Brain microvascular endothelial cell (primary cell): ENCODE measurements at regions not wholly inside any gene's neighbourhood (a gene's known extent, or its start where the extent isn't known, plus 50 kb on each side); places are given as distances from the start of the nearest gene placed in this dataset.
A peak's percentile ranks its signal among the peaks of the same experiment; 100 is the strongest.

ENCODE experiments used
- DNase-seq: peaks from one replicate; pipeline ENCODE4 v3.0.0-alpha.2; 2020
- H3K27ac ChIP-seq: fragments of 250-450 bp; sonication (Bioruptor Pico); 2 replicates; pipeline ENCODE4 v1.5.1; 2020; ENCODE audit warnings: mild to moderate bottlenecking, moderate library complexity
- H3K27me3 ChIP-seq: fragments of 250-450 bp; sonication (Bioruptor Pico); replicated peaks from 2 replicates; pipeline ENCODE4 v1.5.1; 2020; ENCODE audit warnings: mild to moderate bottlenecking
- H3K36me3 ChIP-seq: fragments of 250-450 bp; sonication (Bioruptor Pico); replicated peaks from 2 replicates; pipeline ENCODE4 v1.5.1; 2020; ENCODE audit warnings: mild to moderate bottlenecking
- H3K4me3 ChIP-seq: 2 replicates; pipeline ENCODE4 v1.5.1; 2011; ENCODE audit warnings: low read depth, mild to moderate bottlenecking, control low read depth, low read length, moderate library complexity
- CTCF ChIP-seq: IDR thresholded peaks from 2 replicates; pipeline ENCODE4 v1.5.1; 2011; ENCODE audit warnings: low read depth, mild to moderate bottlenecking, moderate library complexity, low read length, control low read depth, inconsistent platforms; ENCODE audit errors: missing control alignments
- in situ Hi-C: cut with HindIII; loops from 2 replicates; pipeline ENCODE4 v1.10.0; 2017; ENCODE audit warnings: low sequenced_read_pairs, low pct_ligation_motif_present

- Histone ChIP-seq H3K27me3 (no peaks in the 10 kb centered on the region), H3K4me3 (no peak overlapping the region), H3K36me3 (no peaks in the 10 kb centered on the region), H3K27ac (no peak overlapping the region)
- in situ Hi-C loops: no loop called here
- TF ChIP-seq CTCF: no peak
- no peak for DNase-seq
Observed at GRCh38 chr5:54753753-54754152, 231.6 kb downstream of the ESM1 start.

GRCh38 chr5:54753034-54753433 is 232.4 kb downstream of the ESM1 start:
- Histone ChIP-seq H3K4me3 (peak overlapping the region; percentile 4), H3K27ac (no peak overlapping the region), H3K36me3 (no peaks in the 10 kb centered on the region), H3K27me3 (no peaks in the 10 kb centered on the region)
- no peak for TF ChIP-seq CTCF
- DNase-seq: peak; percentile 72
- in situ Hi-C loops: no loop called here

GRCh38 chr5:54748527-54748926 is 231.0 kb downstream of the SNX18 start:
- in situ Hi-C loops: no loop called here
- no peaks in the 10 kb centered on the region for H3K27me3 ChIP-seq
- no peaks in the 10 kb centered on the region for H3K36me3 ChIP-seq
- DNase-seq: no peak
- H3K4me3 ChIP-seq: no peak overlapping the region
- no peak overlapping the region for H3K27ac ChIP-seq
- TF ChIP-seq CTCF: no peak

- in situ Hi-C loops: no loop called here
- no peak for TF ChIP-seq CTCF
- no peaks in the 10 kb centered on the region for H3K36me3 ChIP-seq
- no peak for DNase-seq
- H3K27me3 ChIP-seq: no peaks in the 10 kb centered on the region
- H3K27ac ChIP-seq: no peak overlapping the region
- no peak overlapping the region for H3K4me3 ChIP-seq
Observed at GRCh38 chr5:54746777-54747398, 229.3 kb downstream of the SNX18 start.

GRCh38 chr5:54746346-54746745 is 228.8 kb downstream of the SNX18 start:
- Histone ChIP-seq H3K27ac (no peak overlapping the region), H3K4me3 (no peak overlapping the region), H3K27me3 (no peaks in the 10 kb centered on the region), H3K36me3 (no peaks in the 10 kb centered on the region)
- TF ChIP-seq CTCF: no peak
- DNase-seq: no peak
- in situ Hi-C loops: no loop called here

- H3K27me3 ChIP-seq: no peaks in the 10 kb centered on the region
- in situ Hi-C loops: no loop called here
- no peak overlapping the region for H3K4me3 ChIP-seq
- no peak for TF ChIP-seq CTCF
- no peaks in the 10 kb centered on the region for H3K36me3 ChIP-seq
- no peak for DNase-seq
- no peak overlapping the region for H3K27ac ChIP-seq
Observed at GRCh38 chr5:54745599-54745998, 228.0 kb downstream of the SNX18 start.
